ENCODE measurements at regions not wholly inside any gene's neighbourhood (a gene's known extent, or its start where the extent isn't known, plus 50 kb on each side); places are given as distances from the start of the nearest gene placed in this dataset.

DNA sequence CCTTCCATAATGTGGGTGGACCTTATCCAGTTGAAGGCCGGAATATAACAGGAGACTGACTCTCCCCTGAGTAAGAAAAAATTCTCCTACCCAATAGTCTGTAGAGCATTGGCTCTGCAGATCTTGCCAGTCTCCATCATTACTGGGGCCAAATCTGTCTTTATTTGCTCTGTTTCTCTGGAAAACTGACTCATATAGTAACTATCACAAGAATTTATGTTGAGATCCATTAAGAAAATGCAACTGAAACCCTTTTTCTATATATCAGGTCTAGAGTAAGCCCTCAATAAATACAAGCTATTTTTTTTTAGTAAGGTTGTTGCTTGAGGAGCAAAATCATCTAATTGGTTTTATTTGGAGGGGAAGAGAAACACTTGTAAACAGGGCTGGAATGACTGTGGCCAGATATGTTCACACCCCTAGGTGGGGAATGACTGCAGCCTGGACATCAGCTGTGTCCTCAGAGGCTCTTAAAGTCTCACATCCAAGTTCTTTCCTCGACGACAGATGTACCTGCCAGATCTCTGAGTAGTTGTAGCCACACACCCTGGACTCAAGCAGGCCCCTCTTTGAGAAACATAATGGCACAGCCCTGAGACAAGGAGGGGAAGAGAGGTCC, 339.7 kb downstream of the TNS1 start (continued):
- TF ChIP-seq ZNF114 (CRISPR knock-in tag; IDR thresholded peaks at IDR 0.05) = no peak
- TF ChIP-seq, protein P1, sequence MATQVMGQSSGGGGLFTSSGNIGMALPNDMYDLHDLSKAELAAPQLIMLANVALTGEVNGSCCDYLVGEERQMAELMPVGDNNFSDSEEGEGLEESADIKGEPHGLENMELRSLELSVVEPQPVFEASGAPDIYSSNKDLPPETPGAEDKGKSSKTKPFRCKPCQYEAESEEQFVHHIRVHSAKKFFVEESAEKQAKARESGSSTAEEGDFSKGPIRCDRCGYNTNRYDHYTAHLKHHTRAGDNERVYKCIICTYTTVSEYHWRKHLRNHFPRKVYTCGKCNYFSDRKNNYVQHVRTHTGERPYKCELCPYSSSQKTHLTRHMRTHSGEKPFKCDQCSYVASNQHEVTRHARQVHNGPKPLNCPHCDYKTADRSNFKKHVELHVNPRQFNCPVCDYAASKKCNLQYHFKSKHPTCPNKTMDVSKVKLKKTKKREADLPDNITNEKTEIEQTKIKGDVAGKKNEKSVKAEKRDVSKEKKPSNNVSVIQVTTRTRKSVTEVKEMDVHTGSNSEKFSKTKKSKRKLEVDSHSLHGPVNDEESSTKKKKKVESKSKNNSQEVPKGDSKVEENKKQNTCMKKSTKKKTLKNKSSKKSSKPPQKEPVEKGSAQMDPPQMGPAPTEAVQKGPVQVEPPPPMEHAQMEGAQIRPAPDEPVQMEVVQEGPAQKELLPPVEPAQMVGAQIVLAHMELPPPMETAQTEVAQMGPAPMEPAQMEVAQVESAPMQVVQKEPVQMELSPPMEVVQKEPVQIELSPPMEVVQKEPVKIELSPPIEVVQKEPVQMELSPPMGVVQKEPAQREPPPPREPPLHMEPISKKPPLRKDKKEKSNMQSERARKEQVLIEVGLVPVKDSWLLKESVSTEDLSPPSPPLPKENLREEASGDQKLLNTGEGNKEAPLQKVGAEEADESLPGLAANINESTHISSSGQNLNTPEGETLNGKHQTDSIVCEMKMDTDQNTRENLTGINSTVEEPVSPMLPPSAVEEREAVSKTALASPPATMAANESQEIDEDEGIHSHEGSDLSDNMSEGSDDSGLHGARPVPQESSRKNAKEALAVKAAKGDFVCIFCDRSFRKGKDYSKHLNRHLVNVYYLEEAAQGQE (IDR thresholded peaks at IDR 0.05; ENCODE audit: unreplicated experiment) = no peak

DNA sequence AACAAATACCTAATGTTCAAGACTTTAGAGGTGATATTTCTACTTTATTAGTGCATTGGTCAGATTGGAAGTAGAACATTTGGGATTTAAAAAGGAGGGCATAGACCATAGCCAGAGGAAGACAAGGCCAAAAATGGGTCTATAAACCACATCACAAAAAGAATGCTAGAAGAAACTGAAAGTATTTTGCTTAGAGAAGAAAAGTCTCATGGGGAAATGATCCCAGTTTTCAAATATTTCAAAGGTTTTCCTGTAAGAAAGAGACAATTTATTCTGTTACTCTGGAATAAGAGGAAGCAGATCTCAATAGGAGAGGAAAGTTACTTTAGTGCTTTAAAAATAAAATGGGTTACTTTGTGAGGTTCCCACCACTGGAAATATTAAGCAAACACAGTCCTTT, 341.4 kb downstream of the TNS1 start:
- Mint-ChIP-seq H3K27ac (no peak overlapping the region), H3K36me3 (ENCODE audit: low read depth) (no peaks in the 10 kb centered on the region), H3K4me1 (no peaks in the 10 kb centered on the region; the same call in 2 of the 3 replicates), H3K27me3 (ENCODE audit: insufficient read depth, low read depth, poor library complexity) (no peaks in the 10 kb centered on the region), H3K4me3 (no peak overlapping the region), H3K9me3 (no peaks in the 10 kb centered on the region)
- Histone ChIP-seq H3K79me2 (replicated peaks; ENCODE audit: insufficient read depth) (no peaks in the 10 kb centered on the region), H2AFZ (no peak overlapping the region), H3K4me1 (ENCODE audit: insufficient read depth) (no peaks in the 10 kb centered on the region), H4K20me1 (replicated peaks; ENCODE audit: insufficient read depth) (no peaks in the 10 kb centered on the region), H3F3A (replicated peaks; ENCODE audit: low read depth) (no peaks in the 10 kb centered on the region), H3K9me2 (ENCODE audit: insufficient read depth) (peaks cover 4% of the 10 kb centered on the region; the same call in 1 of the 2 replicates), H3K36me3 (ENCODE audit: insufficient read depth) (no peaks in the 10 kb centered on the region), H3K27me3 (ENCODE audit: insufficient read depth) (no peaks in the 10 kb centered on the region), H3K4me3 (no peak overlapping the region), H3K4me2 (no peak overlapping the region), H3K27ac (ENCODE audit: low read depth) (no peak overlapping the region)
- TF ChIP-seq, protein P2, sequence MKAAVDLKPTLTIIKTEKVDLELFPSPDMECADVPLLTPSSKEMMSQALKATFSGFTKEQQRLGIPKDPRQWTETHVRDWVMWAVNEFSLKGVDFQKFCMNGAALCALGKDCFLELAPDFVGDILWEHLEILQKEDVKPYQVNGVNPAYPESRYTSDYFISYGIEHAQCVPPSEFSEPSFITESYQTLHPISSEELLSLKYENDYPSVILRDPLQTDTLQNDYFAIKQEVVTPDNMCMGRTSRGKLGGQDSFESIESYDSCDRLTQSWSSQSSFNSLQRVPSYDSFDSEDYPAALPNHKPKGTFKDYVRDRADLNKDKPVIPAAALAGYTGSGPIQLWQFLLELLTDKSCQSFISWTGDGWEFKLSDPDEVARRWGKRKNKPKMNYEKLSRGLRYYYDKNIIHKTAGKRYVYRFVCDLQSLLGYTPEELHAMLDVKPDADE (IDR thresholded peaks at IDR 0.05) = no peak
- DNase-seq (ENCODE audit: low spot score) (no peak), ATAC-seq (no peak)

- ATAC-seq = no peak
- H3K4me2 ChIP-seq = no peak overlapping the region
- no peaks in the 10 kb centered on the region; the same call in 2 of the 3 replicates for H3K4me1 Mint-ChIP-seq
Observed at GRCh38 chr2:217660423-217660822, 342.4 kb downstream of the TNS1 start.

More at GRCh38 chr2:217660423-217660822, 342.4 kb downstream of the TNS1 start:
- H3K27me3 ChIP-seq (ENCODE audit: insufficient read depth) = no peaks in the 10 kb centered on the region
- H3K27me3 Mint-ChIP-seq (ENCODE audit: insufficient read depth, low read depth, poor library complexity) = no peaks in the 10 kb centered on the region
- H3K79me2 ChIP-seq (replicated peaks; ENCODE audit: insufficient read depth) = no peaks in the 10 kb centered on the region
- no peaks in the 10 kb centered on the region for H3K36me3 Mint-ChIP-seq (ENCODE audit: low read depth)
- H3K4me1 ChIP-seq (ENCODE audit: insufficient read depth) = no peaks in the 10 kb centered on the region
- H3K4me3 ChIP-seq = no peak overlapping the region
- H3K9me3 Mint-ChIP-seq = no peaks in the 10 kb centered on the region
- H3K36me3 ChIP-seq (ENCODE audit: insufficient read depth) = no peaks in the 10 kb centered on the region
- no peak overlapping the region for H3K4me3 Mint-ChIP-seq
- no peak for TF ChIP-seq ZNF114 (CRISPR knock-in tag; IDR thresholded peaks at IDR 0.05)
- no peak overlapping the region for H3K27ac Mint-ChIP-seq
- H4K20me1 ChIP-seq (replicated peaks; ENCODE audit: insufficient read depth) = no peaks in the 10 kb centered on the region
- H2AFZ ChIP-seq = no peak overlapping the region
- H3F3A ChIP-seq (replicated peaks; ENCODE audit: low read depth) = no peaks in the 10 kb centered on the region
- no peak for DNase-seq (ENCODE audit: low spot score)
- H3K27ac ChIP-seq (ENCODE audit: low read depth) = no peak overlapping the region
- 0 out of 2 replicates have a peak, but pooled peaks cover 4% of the 10 kb centered on the region for H3K9me2 ChIP-seq (ENCODE audit: insufficient read depth)
